ENCODE measurements at regions not wholly inside any gene's neighbourhood (a gene's known extent, or its start where the extent isn't known, plus 50 kb on each side); places are given as distances from the start of the nearest gene placed in this dataset.

- TF ChIP-seq CTCF (IDR thresholded peaks at IDR 0.05) (no peak), POLR2A (IDR thresholded peaks at IDR 0.05) (no peak)
Observed at GRCh38 chr20:11797156-11797555, 120.5 kb upstream of the BTBD3 start.
